AG08395 (cell line): ENCODE measurements at regions not wholly inside any gene's neighbourhood (a gene's known extent, or its start where the extent isn't known, plus 50 kb on each side); places are given as distances from the start of the nearest gene placed in this dataset.
"Not testable (repeated sequence)": the region's sequence is repeated elsewhere in the genome, so short reads cannot be mapped to it uniquely, and the experiment has no call there.

Experiments
- DNase-seq: peaks from one replicate; pipeline ENCODE4 v3.0.0; 2012; ENCODE audit warnings: mixed read lengths, low spot score

DNA sequence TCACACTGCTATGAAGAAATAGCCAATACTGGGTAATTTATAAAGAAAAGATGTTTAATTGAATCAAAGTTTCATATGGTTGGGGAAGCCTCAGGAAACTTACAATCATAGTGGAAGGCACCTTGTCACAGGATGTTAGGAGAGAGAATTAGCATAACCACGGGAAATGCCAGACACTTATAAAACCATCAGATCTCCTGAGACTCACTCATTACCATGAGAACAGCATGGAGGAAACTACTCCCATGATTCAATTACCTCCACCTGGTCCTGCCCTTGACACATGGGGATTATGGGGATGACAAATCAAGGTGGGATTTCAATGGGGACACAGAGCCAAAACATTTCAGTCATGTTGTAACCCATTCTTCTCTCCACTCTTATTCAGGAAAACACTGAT lies 472.9 kb upstream of the FSIP2 start:
- DNase-seq: no peak

- no peak for DNase-seq
These were observed 470.0 kb upstream of the FSIP2 start for GRCh38 chr2:185268651-185269050.

DNA sequence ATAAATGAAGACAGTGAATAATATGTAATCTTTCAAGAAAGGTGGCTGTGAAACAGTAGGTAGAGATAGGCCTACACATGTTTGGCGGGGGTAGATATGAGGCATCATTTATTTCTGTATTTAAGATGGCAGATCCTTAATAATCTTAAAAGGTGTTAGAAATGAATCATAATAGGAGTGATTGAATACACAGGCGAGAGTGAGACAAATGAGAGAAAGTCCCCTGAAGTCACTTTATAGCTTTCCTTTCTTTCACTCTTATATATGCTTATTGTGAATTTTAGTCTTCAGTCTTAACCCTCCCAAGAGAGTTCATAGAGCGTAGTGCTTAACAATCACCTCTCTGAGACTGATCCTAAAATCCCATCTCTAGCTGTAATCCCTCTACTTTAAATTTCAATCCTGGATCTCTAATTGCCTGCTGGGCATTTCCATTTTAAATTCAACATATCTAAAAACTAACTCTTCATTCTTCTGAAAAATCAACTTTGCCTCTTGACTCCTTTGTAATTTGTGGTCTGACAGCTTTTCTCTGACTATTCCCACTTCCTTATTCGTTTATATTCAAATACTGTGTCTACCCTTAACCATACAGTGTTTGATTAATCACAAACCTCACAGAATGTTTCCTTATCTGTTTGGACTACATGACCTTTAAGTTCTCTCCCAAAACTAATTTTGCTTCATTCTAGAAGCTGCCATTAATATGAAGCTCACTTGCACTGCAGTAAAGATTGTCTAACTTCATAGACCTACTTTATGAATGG lies 463.7 kb upstream of the FSIP2 start:
- no peak for DNase-seq

- DNase-seq: not testable (repeated sequence)
These were observed 462.6 kb upstream of the FSIP2 start for GRCh38 chr2:185275979-185276378.

DNA sequence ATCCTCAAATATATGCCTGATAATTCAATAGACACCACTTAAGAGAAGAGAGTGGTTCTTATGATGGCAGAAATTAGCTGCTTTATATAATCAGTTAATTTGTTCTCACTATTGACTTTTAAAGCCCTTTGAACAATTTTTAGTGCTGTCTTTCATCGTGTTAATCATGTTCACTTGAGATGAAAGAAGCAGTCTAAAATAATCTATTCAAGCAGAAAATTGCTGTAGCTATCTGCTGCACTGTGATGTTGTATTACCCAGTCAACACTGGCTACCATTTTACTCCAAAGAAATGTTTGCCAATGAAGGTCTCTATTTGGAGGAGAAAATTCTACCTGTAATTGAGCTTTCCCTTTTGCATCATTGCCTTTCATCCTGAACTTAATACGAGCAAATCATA lies 459.8 kb upstream of the FSIP2 start:
- DNase-seq: no peak

DNA sequence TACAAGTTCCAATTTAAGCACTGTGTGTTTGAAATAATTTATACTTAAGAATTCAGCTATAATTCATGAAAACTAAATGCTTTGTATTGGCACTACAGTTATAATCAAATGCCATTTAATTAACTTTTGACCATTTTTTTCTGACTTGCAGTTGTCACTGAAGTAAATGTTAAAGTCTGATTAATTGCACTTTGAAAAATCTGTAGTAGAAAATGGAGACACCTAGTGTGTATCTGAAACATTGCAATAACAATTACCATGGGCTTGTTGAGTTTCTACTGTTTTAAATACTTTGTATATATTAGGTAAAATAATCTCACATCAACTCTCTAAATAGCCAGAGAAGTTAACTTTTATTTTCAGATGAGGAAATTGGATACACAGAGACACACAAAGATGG lies 458.6 kb upstream of the FSIP2 start:
- no peak for DNase-seq

- no peak for DNase-seq
These were observed 453.9 kb upstream of the FSIP2 start for GRCh38 chr2:185284696-185285095.

- DNase-seq: not testable (repeated sequence)
These were observed 448.6 kb upstream of the FSIP2 start for GRCh38 chr2:185290012-185290411.

GRCh38 chr2:185291035-185291647 lies 447.5 kb upstream of the FSIP2 start:
- no peak for DNase-seq

GRCh38 chr2:185299867-185300266 lies 438.7 kb upstream of the FSIP2 start:
- DNase-seq: no peak

DNA sequence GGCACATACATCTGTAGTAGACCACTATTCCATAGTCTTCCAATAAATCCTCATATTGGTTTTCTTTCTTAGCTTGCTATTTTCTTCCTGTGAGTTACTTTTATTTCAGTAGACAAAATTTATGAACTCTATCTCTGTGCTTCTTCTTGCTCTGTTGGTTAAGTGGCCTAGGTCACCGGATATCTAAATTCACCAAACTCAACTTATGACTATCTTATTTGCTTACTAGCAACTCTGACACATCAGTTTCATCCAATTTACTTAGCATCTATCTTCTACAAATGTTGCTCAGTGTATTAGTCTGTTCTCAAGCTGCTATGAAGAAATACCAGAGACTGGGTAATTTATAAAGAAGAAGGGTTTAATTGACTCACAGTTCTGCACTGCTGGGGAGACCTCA lies 432.5 kb upstream of the FSIP2 start:
- no peak for DNase-seq

DNA sequence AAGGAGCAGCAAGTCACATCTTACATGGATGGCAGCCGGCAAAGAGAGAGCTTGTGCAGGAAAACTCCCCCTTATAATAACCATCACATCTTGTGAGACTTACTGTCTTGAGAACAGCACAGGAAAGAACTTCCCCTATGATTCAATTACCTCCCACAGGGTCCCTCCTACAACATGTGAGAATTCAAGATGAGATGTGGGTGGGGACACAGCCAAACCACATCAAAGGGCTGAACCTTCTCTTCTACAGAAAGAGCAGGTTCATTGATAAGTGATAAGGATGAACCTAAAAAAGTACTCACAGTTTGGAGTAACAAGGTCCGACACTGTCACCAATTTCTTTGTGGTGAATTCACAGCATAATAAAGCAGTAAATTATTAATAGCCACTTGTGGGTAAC lies 422.2 kb upstream of the FSIP2 start:
- DNase-seq: no peak

GRCh38 chr2:185318271-185318724 lies 420.3 kb upstream of the FSIP2 start:
- DNase-seq: no peak

DNA sequence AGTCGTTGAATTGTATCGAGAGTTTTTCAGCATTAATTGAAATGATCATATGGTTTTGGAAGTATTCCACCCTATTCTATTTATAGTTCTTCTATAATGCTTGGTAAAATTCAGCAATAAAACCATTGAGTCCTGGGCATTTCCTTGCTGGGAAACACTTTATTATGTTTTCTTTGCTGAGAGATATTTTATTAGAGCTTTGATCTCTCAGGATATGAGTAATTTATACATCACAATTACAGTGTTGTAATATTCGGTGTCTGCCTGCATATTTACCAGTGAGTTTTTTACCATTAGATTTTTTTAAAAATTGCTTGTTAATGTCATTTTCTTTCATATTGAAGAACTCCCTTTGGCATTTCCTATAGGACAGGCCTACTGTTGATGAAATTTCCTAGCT lies 402.7 kb upstream of the FSIP2 start:
- no peak for DNase-seq

GRCh38 chr2:185337033-185337432 lies 401.6 kb upstream of the FSIP2 start:
- no peak for DNase-seq

DNA sequence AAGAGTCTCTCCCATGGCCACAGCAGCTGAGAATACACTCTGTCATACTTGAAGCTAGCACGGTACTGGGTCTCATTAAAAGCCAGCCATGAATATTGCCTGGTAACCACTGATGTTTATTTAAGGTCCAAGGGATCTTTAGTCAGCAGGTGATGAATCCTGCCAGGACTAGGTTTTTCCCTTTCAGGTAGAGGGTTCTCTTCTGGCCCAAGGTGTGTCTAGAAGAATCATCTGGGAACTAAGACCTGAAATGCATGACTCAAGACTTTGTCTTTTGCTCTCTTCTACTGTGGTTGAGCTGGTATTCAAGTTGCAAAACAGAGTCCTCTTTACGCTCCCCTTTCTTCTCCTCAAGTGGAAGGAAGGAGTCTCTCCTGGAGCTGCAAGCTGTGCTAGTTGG lies 400.5 kb upstream of the FSIP2 start:
- DNase-seq: no peak

GRCh38 chr2:185347445-185347844 lies 391.2 kb upstream of the FSIP2 start:
- no peak for DNase-seq

- no peak for DNase-seq
These were observed 377.8 kb upstream of the FSIP2 start for GRCh38 chr2:185360776-185361175.

DNA sequence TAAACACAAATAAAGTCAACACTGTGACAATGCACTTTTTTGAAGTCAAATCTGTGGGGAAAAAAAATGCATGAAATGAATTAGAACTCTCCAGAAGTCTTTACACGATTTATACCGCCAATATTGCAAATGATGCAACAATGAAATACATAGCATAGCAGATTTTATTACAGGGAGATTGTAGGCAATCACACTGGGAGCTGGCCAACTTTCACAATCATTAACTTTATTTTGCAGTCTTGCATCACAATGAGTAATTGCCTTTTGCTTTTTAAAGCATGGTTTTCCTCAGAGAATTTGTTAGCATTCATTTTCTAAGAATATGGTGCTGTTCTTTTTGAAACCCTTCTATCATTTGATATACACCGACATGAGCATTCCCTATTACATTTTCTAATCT lies 366.4 kb upstream of the FSIP2 start:
- DNase-seq: no peak

- no peak for DNase-seq
These were observed 365.4 kb upstream of the FSIP2 start for GRCh38 chr2:185373229-185373628.

GRCh38 chr2:185374878-185375277 lies 363.7 kb upstream of the FSIP2 start:
- no peak for DNase-seq

DNA sequence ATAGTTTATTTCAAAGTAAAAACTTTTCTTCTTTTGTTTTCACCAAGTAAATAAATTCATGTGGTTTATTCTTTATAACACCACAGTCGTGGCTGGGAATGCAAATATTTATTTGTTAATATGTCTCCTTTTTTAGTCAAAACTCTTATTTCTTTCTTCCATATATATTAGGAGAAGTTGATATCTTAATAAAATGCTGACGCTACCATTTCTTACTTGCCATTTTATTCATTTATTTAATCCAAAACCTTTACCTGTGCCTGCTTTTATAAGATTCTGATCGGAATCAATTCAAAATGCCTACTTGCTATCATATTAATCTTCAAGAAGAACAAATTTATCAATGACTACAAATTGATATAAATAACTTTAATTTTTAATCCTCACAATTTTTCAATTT lies 362.9 kb upstream of the FSIP2 start:
- no peak for DNase-seq

GRCh38 chr2:185381631-185382030 lies 357.0 kb upstream of the FSIP2 start:
- no peak for DNase-seq
